A673 (cell line): ENCODE measurements at regions not wholly inside any gene's neighbourhood (a gene's known extent, or its start where the extent isn't known, plus 50 kb on each side); places are given as distances from the start of the nearest gene placed in this dataset.

Source experiments
- CTCF ChIP-seq: fragments of 300-800, 200-600 bp; sonication (generic); conservative IDR thresholded peaks from 2 replicates; pipeline ENCODE4 v1.5.1; 2017; ENCODE audit warnings: low read depth, mild to moderate bottlenecking, antibody characterized with exemption, low read length, moderate library complexity, mixed read lengths
- EZH2 ChIP-seq: fragments of 200-600 bp; sonication (generic); IDR thresholded peaks from 2 replicates; pipeline ENCODE4 v1.6.1; 2017; ENCODE audit warnings: borderline replicate concordance, low read depth, mild to moderate bottlenecking, mixed read lengths, antibody characterized with exemption, low read length; ENCODE audit not compliant: poor library complexity, severe bottlenecking

DNA sequence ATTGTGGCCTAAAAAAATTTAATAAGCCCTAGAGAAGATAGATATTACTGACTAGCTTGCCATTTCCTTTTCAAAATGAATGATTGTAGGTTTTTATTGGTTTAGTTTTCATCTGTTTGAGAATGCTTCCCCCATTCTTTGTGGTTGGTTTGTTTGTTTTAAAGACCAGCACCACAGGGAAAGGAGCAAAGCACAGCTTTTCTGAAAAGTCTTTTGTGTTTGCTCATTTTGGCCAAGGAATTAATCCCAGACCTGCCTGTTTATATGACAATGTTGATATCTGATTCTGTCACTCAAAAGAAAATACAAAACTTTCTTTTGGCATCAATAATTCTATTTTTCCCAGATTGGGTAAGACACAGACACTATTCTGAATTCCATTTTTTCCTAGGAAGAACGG, 312.5 kb upstream of the FLRT2 start:
- no peak for TF ChIP-seq CTCF
- no peak for TF ChIP-seq EZH2
